NT2/D1 (cell line): ENCODE measurements at regions not wholly inside any gene's neighbourhood (a gene's known extent, or its start where the extent isn't known, plus 50 kb on each side); places are given as distances from the start of the nearest gene placed in this dataset.

Experiments
- SUZ12 ChIP-seq: IDR thresholded peaks from 2 replicates; pipeline ENCODE4 v1.6.1; 2011; ENCODE audit not compliant: insufficient read length, insufficient read depth; ENCODE audit errors: extremely low read depth
- YY1 ChIP-seq: IDR thresholded peaks from 2 replicates; pipeline ENCODE4 v1.6.1; 2011; ENCODE audit not compliant: insufficient read length, insufficient read depth
- ZNF274 ChIP-seq: IDR thresholded peaks from 2 replicates; pipeline ENCODE4 v1.6.1; 2011; ENCODE audit warnings: mild to moderate bottlenecking, low read depth, low read length

DNA sequence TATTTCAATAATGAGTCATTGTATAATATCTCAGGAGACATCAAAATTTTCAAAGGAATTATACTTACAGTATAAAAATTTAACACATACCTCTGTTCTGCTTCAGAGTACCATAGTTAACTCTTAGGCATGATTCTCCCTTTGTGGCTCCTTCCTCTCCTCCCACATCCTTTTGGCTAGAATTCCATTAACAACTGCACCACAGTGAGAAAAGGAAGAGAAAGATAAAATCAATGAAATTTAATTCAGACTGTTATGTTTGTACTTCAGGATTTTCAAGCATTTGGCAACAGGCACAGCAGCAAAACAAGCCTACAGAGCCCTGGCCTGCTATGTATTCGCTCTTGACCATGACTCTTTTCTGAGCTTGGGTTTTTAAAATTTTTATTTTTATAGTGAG lies 57.2 kb upstream of the SGIP1 start:
- TF ChIP-seq YY1: no peak
- TF ChIP-seq SUZ12: no peak
- TF ChIP-seq ZNF274: no peak
